Panc1 (cell line): ENCODE measurements at regions not wholly inside any gene's neighbourhood (a gene's known extent, or its start where the extent isn't known, plus 50 kb on each side); places are given as distances from the start of the nearest gene placed in this dataset.

ENCODE experiments used
- CTCF ChIP-seq: fragments of 450-650 bp; IDR thresholded peaks from 2 replicates; pipeline ENCODE4 v1.5.1; 2017; ENCODE audit warnings: mild to moderate bottlenecking
- REST ChIP-seq, 2 experiments: IDR thresholded peaks; 2 replicates each; pipeline ENCODE4 v1.6.1; 2011 to 2012; ENCODE audit warnings: low read depth in 2 of 2, control low read depth in 1 of 2, low read length in 1 of 2, mild to moderate bottlenecking in 1 of 2, moderate library complexity in 1 of 2; ENCODE audit not compliant: insufficient read depth in 1 of 2
- SIN3A ChIP-seq: IDR thresholded peaks from 2 replicates; pipeline ENCODE4 v1.6.1; 2012; ENCODE audit warnings: low read depth, mild to moderate bottlenecking, low read length, moderate library complexity, borderline replicate concordance; ENCODE audit not compliant: insufficient read depth
- TCF7L2 ChIP-seq: IDR thresholded peaks from 2 replicates; pipeline ENCODE4 v1.6.1; 2011; ENCODE audit warnings: mild to moderate bottlenecking, low read depth, low read length, inconsistent platforms

GRCh38 chrX:95585321-95585720 lies 1099.3 kb upstream of the DIAPH2 start:
- TF ChIP-seq CTCF, result no peak
- TF ChIP-seq TCF7L2, result no peak
- no peak for TF ChIP-seq SIN3A
- no peak for TF ChIP-seq REST (IDR thresholded peaks at IDR 0.05; ENCODE audit: insufficient read depth in 1 of 2, low read depth in 2 of 2, low read length in 1 of 2)
